ENCODE measurements at regions not wholly inside any gene's neighbourhood (a gene's known extent, or its start where the extent isn't known, plus 50 kb on each side); places are given as distances from the start of the nearest gene placed in this dataset.

- Histone ChIP-seq H3K4me1 (ENCODE audit: insufficient read depth, low read length, poor library complexity, severe bottlenecking) (no peaks in the 10 kb centered on the region), H3K79me2 (ENCODE audit: insufficient read depth, low read length) (no peaks in the 10 kb centered on the region), H3K9ac (ENCODE audit: low read depth, low read length, poor library complexity, severe bottlenecking) (no peak overlapping the region), H3K9me3 (ENCODE audit: insufficient read depth, low read depth, low read length) (no peaks in the 10 kb centered on the region; the same call in 1 of the 2 replicates), H3K4me2 (ENCODE audit: low read depth, low read length, poor library complexity, severe bottlenecking) (no peak overlapping the region), H4K20me1 (ENCODE audit: insufficient read depth, low read length, poor library complexity, severe bottlenecking) (no peaks in the 10 kb centered on the region), H2AFZ (ENCODE audit: low read length) (no peak overlapping the region), H3K9me2 (replicated peaks; ENCODE audit: low read depth, low read length) (no peaks in the 10 kb centered on the region), H3F3A (ENCODE audit: low read depth) (no peaks in the 10 kb centered on the region), H3K4me3 (ENCODE audit: low read length, poor library complexity, severe bottlenecking) (no peak overlapping the region), H3K27me3 (ENCODE audit: insufficient read depth, low read length, poor library complexity, severe bottlenecking) (no peaks in the 10 kb centered on the region), H3K36me3 (ENCODE audit: insufficient read depth, low read length) (no peaks in the 10 kb centered on the region)
- no peak for TF ChIP-seq CTCF (conservative IDR thresholded peaks at IDR 0.05; ENCODE audit: low read length)
- no peak for TF ChIP-seq EZH2phosphoT487 (IDR thresholded peaks at IDR 0.05; ENCODE audit: borderline replicate concordance)
Observed at GRCh38 chr10:107732045-107732444, 567.5 kb upstream of the SORCS1 start.

GRCh38 chr10:107728807-107729206, 564.3 kb upstream of the SORCS1 start:
- TF ChIP-seq EZH2phosphoT487 (IDR thresholded peaks at IDR 0.05; ENCODE audit: borderline replicate concordance) = no peak
- TF ChIP-seq CTCF (conservative IDR thresholded peaks at IDR 0.05; ENCODE audit: low read length) = no peak
- Histone ChIP-seq H3K79me2 (ENCODE audit: insufficient read depth, low read length) (no peaks in the 10 kb centered on the region), H2AFZ (ENCODE audit: low read length) (no peak overlapping the region), H3K9me2 (replicated peaks; ENCODE audit: low read depth, low read length) (no peaks in the 10 kb centered on the region), H4K20me1 (ENCODE audit: insufficient read depth, low read length, poor library complexity, severe bottlenecking) (no peaks in the 10 kb centered on the region), H3F3A (ENCODE audit: low read depth) (no peaks in the 10 kb centered on the region), H3K9me3 (ENCODE audit: insufficient read depth, low read depth, low read length) (no peaks in the 10 kb centered on the region), H3K9ac (ENCODE audit: low read depth, low read length, poor library complexity, severe bottlenecking) (no peak overlapping the region), H3K4me1 (ENCODE audit: insufficient read depth, low read length, poor library complexity, severe bottlenecking) (no peaks in the 10 kb centered on the region), H3K36me3 (ENCODE audit: insufficient read depth, low read length) (no peaks in the 10 kb centered on the region), H3K4me3 (ENCODE audit: low read length, poor library complexity, severe bottlenecking) (no peak overlapping the region), H3K27me3 (ENCODE audit: insufficient read depth, low read length, poor library complexity, severe bottlenecking) (no peaks in the 10 kb centered on the region), H3K4me2 (ENCODE audit: low read depth, low read length, poor library complexity, severe bottlenecking) (no peak overlapping the region)

GRCh38 chr10:107727767-107728317, 563.3 kb upstream of the SORCS1 start:
- H3K79me2 ChIP-seq (ENCODE audit: insufficient read depth, low read length) = no peaks in the 10 kb centered on the region

More at GRCh38 chr10:107727767-107728317, 563.3 kb upstream of the SORCS1 start:
- Histone ChIP-seq H3K4me1 (ENCODE audit: insufficient read depth, low read length, poor library complexity, severe bottlenecking) (no peaks in the 10 kb centered on the region), H3F3A (ENCODE audit: low read depth) (no peaks in the 10 kb centered on the region), H3K36me3 (ENCODE audit: insufficient read depth, low read length) (no peaks in the 10 kb centered on the region), H4K20me1 (ENCODE audit: insufficient read depth, low read length, poor library complexity, severe bottlenecking) (no peaks in the 10 kb centered on the region), H3K9ac (ENCODE audit: low read depth, low read length, poor library complexity, severe bottlenecking) (no peak overlapping the region), H3K9me2 (replicated peaks; ENCODE audit: low read depth, low read length) (no peaks in the 10 kb centered on the region), H3K9me3 (ENCODE audit: insufficient read depth, low read depth, low read length) (no peaks in the 10 kb centered on the region), H3K4me3 (ENCODE audit: low read length, poor library complexity, severe bottlenecking) (no peak overlapping the region), H3K4me2 (ENCODE audit: low read depth, low read length, poor library complexity, severe bottlenecking) (no peak overlapping the region), H2AFZ (ENCODE audit: low read length) (no peak overlapping the region), H3K27me3 (ENCODE audit: insufficient read depth, low read length, poor library complexity, severe bottlenecking) (no peaks in the 10 kb centered on the region)
- no peak for TF ChIP-seq CTCF (conservative IDR thresholded peaks at IDR 0.05; ENCODE audit: low read length)
- no peak for TF ChIP-seq EZH2phosphoT487 (IDR thresholded peaks at IDR 0.05; ENCODE audit: borderline replicate concordance)

Measured in Loucy (cell line).